ENCODE measurements at regions not wholly inside any gene's neighbourhood (a gene's known extent, or its start where the extent isn't known, plus 50 kb on each side); places are given as distances from the start of the nearest gene placed in this dataset.

DNA sequence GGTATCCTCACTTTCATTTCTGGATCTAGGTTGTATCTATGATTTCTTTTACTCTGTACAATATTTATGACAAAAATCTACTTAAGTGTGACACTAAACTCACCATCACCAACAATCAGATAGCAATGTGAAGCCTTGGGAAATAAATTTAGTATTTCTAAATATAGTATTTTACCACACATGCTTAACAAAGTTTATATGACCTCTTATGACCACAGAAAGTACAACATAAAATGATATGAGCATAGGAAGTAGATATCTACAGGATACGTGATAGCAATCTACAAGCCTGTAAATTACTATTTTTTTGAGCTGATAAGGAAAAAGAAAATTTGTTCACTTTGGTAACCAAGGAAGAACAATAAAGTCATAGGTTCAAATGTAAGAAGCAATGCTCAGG lies 910.4 kb upstream of the CITED2 start:
- TF ChIP-seq, protein P1, sequence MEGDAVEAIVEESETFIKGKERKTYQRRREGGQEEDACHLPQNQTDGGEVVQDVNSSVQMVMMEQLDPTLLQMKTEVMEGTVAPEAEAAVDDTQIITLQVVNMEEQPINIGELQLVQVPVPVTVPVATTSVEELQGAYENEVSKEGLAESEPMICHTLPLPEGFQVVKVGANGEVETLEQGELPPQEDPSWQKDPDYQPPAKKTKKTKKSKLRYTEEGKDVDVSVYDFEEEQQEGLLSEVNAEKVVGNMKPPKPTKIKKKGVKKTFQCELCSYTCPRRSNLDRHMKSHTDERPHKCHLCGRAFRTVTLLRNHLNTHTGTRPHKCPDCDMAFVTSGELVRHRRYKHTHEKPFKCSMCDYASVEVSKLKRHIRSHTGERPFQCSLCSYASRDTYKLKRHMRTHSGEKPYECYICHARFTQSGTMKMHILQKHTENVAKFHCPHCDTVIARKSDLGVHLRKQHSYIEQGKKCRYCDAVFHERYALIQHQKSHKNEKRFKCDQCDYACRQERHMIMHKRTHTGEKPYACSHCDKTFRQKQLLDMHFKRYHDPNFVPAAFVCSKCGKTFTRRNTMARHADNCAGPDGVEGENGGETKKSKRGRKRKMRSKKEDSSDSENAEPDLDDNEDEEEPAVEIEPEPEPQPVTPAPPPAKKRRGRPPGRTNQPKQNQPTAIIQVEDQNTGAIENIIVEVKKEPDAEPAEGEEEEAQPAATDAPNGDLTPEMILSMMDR (IDR thresholded peaks at IDR 0.05; ENCODE audit: low read depth, low read length), result no peak
- TF ChIP-seq POLR2A (IDR thresholded peaks at IDR 0.05; ENCODE audit: extremely low read depth, insufficient read length), result no peak
